ENCODE measurements at regions not wholly inside any gene's neighbourhood (a gene's known extent, or its start where the extent isn't known, plus 50 kb on each side); places are given as distances from the start of the nearest gene placed in this dataset.

DNA sequence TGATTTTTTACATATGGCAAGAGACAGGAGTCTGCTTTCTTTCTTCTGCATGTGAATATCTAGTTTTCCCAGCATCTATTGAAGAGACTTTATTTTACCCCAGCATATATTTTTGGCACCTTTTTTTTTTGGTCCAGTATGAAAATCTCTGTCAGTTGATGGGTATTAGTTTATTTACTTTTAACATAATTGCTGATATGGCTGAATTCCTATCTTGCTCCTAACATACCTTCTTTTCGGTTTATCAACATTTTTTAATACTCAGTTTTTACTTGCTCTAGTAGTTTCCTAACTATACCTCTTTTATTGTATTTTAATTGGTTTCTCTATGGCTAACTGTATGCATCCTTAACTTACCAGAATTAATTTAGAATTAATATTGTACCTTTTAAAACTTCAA, 77.5 kb upstream of the PDE7B start:
- DNase-seq (ENCODE audit: low read depth) = no peak
- H3K4me3 ChIP-seq (ENCODE audit: low read depth, low read length) = no peak overlapping the region

DNA sequence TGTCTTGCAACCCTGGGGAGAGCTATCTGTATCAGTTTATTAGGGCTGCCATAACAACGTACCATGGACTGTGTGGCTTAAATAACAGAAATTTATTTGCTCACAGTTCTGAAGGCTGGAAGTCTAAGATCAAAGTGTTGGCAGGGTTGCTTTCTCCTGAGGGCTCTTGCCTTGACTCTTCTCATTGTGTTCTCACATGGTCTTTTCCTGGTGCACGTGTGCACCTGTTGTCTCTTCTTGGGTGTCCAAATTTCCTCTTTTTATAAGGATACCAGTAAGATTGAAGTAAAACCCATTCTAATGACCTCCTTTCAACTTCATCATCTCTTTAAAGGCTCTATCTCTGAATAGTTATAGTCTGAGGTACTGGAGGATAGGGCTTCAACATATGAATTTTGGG, 72.3 kb upstream of the PDE7B start:
- H3K4me3 ChIP-seq (ENCODE audit: low read depth, low read length) = no peak overlapping the region
- DNase-seq (ENCODE audit: low read depth) = no peak

- no peak overlapping the region for H3K4me3 ChIP-seq (ENCODE audit: low read depth, low read length)
- DNase-seq (ENCODE audit: low read depth) = no peak
Observed at GRCh38 chr6:135780326-135780725, 71.2 kb upstream of the PDE7B start.

GRCh38 chr6:135782546-135782945, 69.0 kb upstream of the PDE7B start:
- no peak overlapping the region for H3K4me3 ChIP-seq (ENCODE audit: low read depth, low read length)
- no peak for DNase-seq (ENCODE audit: low read depth)

DNA sequence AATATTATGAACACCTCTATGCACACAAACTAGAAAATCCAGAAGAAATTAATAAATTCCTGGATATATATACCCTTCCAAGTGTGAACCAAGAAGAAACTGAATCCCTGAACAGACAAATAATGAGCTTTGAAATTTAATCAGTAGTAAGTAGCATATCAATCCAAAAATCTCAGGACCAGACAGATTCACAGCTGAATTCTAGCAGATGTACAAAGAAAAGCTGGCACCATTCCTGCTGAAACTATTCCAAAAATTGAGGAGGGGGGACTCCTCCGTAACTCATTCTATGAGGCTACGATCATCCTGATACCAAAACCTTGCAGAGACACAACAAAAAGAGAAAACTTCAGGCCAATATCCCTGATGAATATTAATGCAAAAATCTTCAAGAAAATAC, 67.0 kb upstream of the PDE7B start:
- H3K4me3 ChIP-seq (ENCODE audit: low read depth, low read length) = no peak overlapping the region
- no peak for DNase-seq (ENCODE audit: low read depth)

GRCh38 chr6:135789375-135790050, 62.0 kb upstream of the PDE7B start:
- no peak overlapping the region for H3K4me3 ChIP-seq (ENCODE audit: low read depth, low read length)
- DNase-seq (ENCODE audit: low read depth) = no peak

DNA sequence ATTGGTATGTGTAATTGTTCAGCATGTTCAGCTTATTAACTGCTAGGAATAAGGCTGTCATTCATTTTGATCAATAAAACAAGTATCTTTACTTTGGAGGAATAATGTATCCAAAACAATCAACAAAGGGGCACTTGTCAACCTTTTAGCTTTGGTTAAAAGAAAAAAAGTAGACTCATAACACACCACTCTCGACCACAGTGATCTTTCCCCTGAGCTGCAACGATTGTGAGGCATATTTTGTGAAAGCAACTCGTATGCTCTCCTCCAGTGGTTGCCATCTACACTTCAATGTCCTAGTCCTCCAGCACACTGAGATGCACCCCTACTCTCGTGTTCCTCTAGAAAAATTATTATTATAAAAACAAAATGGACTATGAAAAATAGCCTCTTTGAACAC, 60.1 kb upstream of the PDE7B start:
- H3K4me3 ChIP-seq (ENCODE audit: low read depth, low read length) = no peak overlapping the region
- DNase-seq (ENCODE audit: low read depth) = no peak

DNA sequence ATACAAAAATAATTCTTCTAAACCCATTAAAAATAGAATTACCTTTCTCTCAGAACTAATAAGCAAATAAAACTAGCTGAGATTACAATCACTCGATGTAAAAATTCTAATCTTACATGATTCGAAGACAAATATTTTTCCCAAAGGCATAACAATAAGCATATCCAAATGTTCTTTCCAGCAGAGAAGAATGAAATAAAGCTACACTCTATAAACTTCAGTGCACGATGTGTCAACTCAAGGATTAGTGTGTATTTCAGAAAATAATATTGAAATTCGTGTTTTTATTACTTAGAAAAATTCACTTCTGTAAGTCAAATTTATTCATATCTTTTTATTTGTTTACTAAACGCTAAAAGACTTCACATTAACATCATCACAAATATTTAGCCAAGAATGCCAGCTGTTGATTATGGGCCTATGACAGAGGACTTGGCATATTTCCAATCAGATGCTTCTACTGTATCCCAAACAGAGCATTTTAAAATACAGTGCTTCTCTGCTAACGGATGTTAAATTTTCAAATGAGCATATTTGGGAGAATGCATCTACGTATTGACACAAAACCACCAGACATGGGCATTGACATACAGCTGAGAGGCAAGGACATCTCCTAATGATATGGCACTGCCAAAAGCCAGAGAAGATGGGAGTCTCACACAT, 54.7 kb upstream of the PDE7B start:
- no peak for DNase-seq (ENCODE audit: low read depth)
- H3K4me3 ChIP-seq (ENCODE audit: low read depth, low read length) = no peak overlapping the region

- no peak for DNase-seq (ENCODE audit: low read depth)
- H3K4me3 ChIP-seq (ENCODE audit: low read depth, low read length) = no peak overlapping the region
Observed at GRCh38 chr6:135797361-135797760, 54.1 kb upstream of the PDE7B start.

DNA sequence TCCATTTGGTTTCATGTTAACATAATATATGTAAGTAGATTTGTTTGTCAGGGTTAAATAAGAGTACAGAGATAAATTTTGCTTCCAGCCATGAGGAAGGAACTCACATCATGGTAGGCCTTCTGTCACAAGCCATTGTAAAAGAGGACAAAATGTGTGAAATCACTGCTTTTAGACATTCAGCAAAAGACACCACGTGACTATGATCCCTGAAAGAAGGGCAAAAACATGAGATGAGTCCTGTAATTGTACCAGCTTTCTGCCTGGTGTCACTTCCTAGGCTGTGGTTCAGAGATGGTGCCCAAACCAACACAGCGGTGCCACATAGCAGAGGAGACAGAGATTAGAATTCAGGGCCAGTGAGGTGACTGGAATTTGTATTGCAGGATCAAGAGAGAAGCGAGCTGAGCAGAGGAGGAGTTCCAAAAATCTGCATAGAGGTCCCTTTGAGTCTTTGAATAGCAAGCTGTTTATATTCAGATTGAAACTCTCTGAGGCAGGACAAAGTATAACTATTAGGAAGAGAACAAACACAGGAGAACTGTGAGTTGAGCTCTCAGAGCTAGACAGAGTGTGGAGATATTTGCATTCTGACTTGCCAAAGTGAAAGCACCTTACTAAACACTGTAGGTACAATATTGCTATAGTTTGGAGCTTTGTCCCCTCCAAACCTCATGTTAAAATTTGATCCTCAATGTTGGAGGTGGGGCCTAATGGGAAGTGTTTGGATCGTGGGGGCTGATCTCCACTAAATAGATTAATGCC, 52.6 kb upstream of the PDE7B start:
- H3K4me3 ChIP-seq (ENCODE audit: low read depth, low read length) = no peak overlapping the region
- DNase-seq (ENCODE audit: low read depth) = no peak
